CD4-positive, alpha-beta T cell (primary cell): ENCODE measurements at regions not wholly inside any gene's neighbourhood (a gene's known extent, or its start where the extent isn't known, plus 50 kb on each side); places are given as distances from the start of the nearest gene placed in this dataset.

Source experiments
- ATAC-seq: fragments of 200-7000 bp; cut with Tn5 transposase; one replicate; pipeline ENCODE4 v1.10.0; 2022; ENCODE audit warnings: mild to moderate bottlenecking; ENCODE audit not compliant: poor library complexity
- CTCF ChIA-PET: fragments of 350-600 bp; sonication (Branson Sonifier 250); formaldehyde crosslinking; loops from one replicate; lab custom pipeline; 2021; ENCODE audit warnings: antibody characterized with exemption, inconsistent platforms; lab: Charles Lee
- POLR2A ChIA-PET: fragments of 350-600 bp; sonication (Branson Sonifier 250); formaldehyde crosslinking; loops from one replicate; lab custom pipeline; 2021; ENCODE audit warnings: antibody characterized with exemption, inconsistent platforms; lab: Charles Lee
- DNase-seq, 14 experiments: peaks; one replicate each; pipeline ENCODE4 v3.0.0-alpha.2; 2013 to 2020; ENCODE audit warnings: mixed read lengths in 2 of 14
- H3K27ac ChIP-seq, 2 donors: one replicate each; pipeline versions ENCODE4 v1.5.1 to v1.7.0; 2013; ENCODE audit warnings: low read length in 2 of 2, low read depth in 1 of 2, mild to moderate bottlenecking in 1 of 2
- H3K27me3 ChIP-seq, 2 experiments: 1 replicate in 1 of 2; 2 replicates in 1 of 2; pipeline versions ENCODE4 v1.6.1 to v1.7.0; 2013; ENCODE audit warnings: low read length in 2 of 2, control low read depth in 1 of 2, mild to moderate bottlenecking in 1 of 2, moderate library complexity in 1 of 2; ENCODE audit not compliant: insufficient read depth in 2 of 2, control insufficient read depth in 1 of 2
- H3K36me3 ChIP-seq: one replicate; pipeline ENCODE4 v1.6.1; 2013; ENCODE audit warnings: low read length, control low read depth; ENCODE audit not compliant: insufficient read depth
- H3K4me1 ChIP-seq: one replicate; pipeline ENCODE4 v1.6.1; 2013; ENCODE audit warnings: low read length, control low read depth; ENCODE audit not compliant: insufficient read depth
- H3K4me3 ChIP-seq: one replicate; pipeline ENCODE4 v1.5.1; 2013; ENCODE audit warnings: mild to moderate bottlenecking, low read length, moderate library complexity
- H3K9me3 ChIP-seq, 2 experiments: 1 replicate in 1 of 2; 2 replicates in 1 of 2; pipeline versions ENCODE4 v1.6.1 to v1.7.0; 2013; ENCODE audit warnings: low read length in 2 of 2, mild to moderate bottlenecking in 2 of 2, control low read depth in 1 of 2, moderate library complexity in 1 of 2; ENCODE audit not compliant: control insufficient read depth in 1 of 2, insufficient read depth in 1 of 2
- H3K27ac Mint-ChIP-seq: one replicate; pipeline ENCODE4 v1.8.0; 2020; ENCODE audit warnings: mixed read lengths
- H3K27me3 Mint-ChIP-seq: one replicate; pipeline ENCODE4 v1.8.0; 2021; ENCODE audit warnings: mixed read lengths
- H3K36me3 Mint-ChIP-seq: one replicate; pipeline ENCODE4 v1.8.0; 2021; ENCODE audit warnings: low read depth, mixed read lengths
- H3K4me1 Mint-ChIP-seq: one replicate; pipeline ENCODE4 v1.8.0; 2021; ENCODE audit warnings: low read depth, mixed read lengths
- H3K4me3 Mint-ChIP-seq: one replicate; pipeline ENCODE4 v1.8.0; 2020; ENCODE audit warnings: mild to moderate bottlenecking, mixed read lengths
- H3K9me3 Mint-ChIP-seq: one replicate; pipeline ENCODE4 v1.8.0; 2020; ENCODE audit warnings: mixed read lengths
- intact Hi-C, 2 experiments: fragments of 100-400 bp; cut with DNase I in 1 of 2; cut with micrococcal nuclease in 1 of 2; formaldehyde crosslinking; loops; one replicate each; pipeline versions ENCODE4 v1.15.1 to v1.9.0; 2023 to 2025; cut with DNase I, micrococcal nuclease
- TF ChIP-seq, protein P1 (sequence below): fragments of 200-600 bp; IDR thresholded peaks from one replicate; pipeline ENCODE4 v1.8.0; 2022; ENCODE audit warnings: antibody characterized with exemption, mild to moderate bottlenecking

DNA sequence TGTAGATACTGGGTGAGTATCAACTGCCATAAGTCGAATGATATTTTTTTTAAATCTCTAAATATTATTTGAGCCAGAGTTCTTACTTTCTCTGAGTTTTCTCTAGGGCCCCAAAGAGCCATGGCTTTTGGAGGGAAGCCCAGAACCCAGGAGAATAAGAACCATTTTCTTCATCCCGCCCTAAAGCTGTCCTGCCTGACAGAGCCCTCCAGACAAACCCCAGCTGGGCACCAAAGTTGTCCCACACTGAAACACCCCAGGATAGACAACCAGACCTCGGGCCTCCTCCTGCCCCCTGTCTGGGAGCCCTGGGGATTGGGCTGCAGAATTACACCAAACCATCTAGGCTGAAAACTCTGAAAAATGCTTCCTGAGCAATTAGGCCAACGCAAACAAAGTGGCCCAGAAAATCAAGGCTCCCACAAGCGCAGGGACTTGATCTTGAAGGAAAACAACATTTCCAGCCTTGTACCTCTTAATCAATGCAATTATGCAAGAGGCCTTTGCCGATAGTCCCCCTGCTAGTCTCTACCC lies 113.1 kb downstream of the RRAGC start:
- H3K36me3 Mint-ChIP-seq = no peaks in the 10 kb centered on the region

GRCh38 chr1:38745476-38746401 lies 113.8 kb downstream of the RRAGC start:
- TF ChIP-seq, protein P1, sequence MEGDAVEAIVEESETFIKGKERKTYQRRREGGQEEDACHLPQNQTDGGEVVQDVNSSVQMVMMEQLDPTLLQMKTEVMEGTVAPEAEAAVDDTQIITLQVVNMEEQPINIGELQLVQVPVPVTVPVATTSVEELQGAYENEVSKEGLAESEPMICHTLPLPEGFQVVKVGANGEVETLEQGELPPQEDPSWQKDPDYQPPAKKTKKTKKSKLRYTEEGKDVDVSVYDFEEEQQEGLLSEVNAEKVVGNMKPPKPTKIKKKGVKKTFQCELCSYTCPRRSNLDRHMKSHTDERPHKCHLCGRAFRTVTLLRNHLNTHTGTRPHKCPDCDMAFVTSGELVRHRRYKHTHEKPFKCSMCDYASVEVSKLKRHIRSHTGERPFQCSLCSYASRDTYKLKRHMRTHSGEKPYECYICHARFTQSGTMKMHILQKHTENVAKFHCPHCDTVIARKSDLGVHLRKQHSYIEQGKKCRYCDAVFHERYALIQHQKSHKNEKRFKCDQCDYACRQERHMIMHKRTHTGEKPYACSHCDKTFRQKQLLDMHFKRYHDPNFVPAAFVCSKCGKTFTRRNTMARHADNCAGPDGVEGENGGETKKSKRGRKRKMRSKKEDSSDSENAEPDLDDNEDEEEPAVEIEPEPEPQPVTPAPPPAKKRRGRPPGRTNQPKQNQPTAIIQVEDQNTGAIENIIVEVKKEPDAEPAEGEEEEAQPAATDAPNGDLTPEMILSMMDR = no peak
- no peak overlapping the region for H3K27ac Mint-ChIP-seq
- H3K36me3 Mint-ChIP-seq = no peaks in the 10 kb centered on the region
- Histone ChIP-seq H3K4me3 (no peak overlapping the region), H3K27me3 (peaks cover 0 to 9% of the 10 kb centered on the region in 2 experiments), H3K9me3 (no peaks in the 10 kb centered on the region), H3K36me3 (no peaks in the 10 kb centered on the region), H3K27ac (no peak overlapping the region), H3K4me1 (no peaks in the 10 kb centered on the region)
- no peaks in the 10 kb centered on the region for H3K9me3 Mint-ChIP-seq
- intact Hi-C loops = loop anchor here in 1 of 2 experiments (1.0 kb wide), 1 partner anchor 11 kb away; no protein-coding TSS in a partner anchor
- H3K4me3 Mint-ChIP-seq = no peak overlapping the region
- H3K27me3 Mint-ChIP-seq = peaks cover 20% of the 10 kb centered on the region
- DNase-seq = no peak
- no peak for ATAC-seq
- CTCF ChIA-PET = no interaction called here
- POLR2A ChIA-PET = no interaction called here
- H3K4me1 Mint-ChIP-seq = no peaks in the 10 kb centered on the region

More for the DNA sequence above, 113.1 kb downstream of the RRAGC start:
- TF ChIP-seq, protein P1 = no peak
- CTCF ChIA-PET = no interaction called here
- ATAC-seq (no peak), DNase-seq (no peak)
- Mint-ChIP-seq H3K9me3 (no peaks in the 10 kb centered on the region), H3K4me1 (no peaks in the 10 kb centered on the region), H3K27me3 (peaks cover 21% of the 10 kb centered on the region), H3K27ac (no peak overlapping the region), H3K4me3 (no peak overlapping the region)
- Histone ChIP-seq H3K27me3 (peaks cover 0 to 12% of the 10 kb centered on the region in 2 experiments), H3K4me3 (no peak overlapping the region), H3K4me1 (no peaks in the 10 kb centered on the region), H3K9me3 (no peaks in the 10 kb centered on the region), H3K36me3 (no peaks in the 10 kb centered on the region), H3K27ac (no peak overlapping the region)
- intact Hi-C loops = loop anchor here in 1 of 2 experiments (1.0 kb wide), 1 partner anchor 12 kb away; no protein-coding TSS in a partner anchor
- POLR2A ChIA-PET = no interaction called here

GRCh38 chr1:38744452-38745350 lies 114.9 kb downstream of the RRAGC start:
- H3K4me3 ChIP-seq = no peak overlapping the region
- TF ChIP-seq, protein P1 = no peak
- H3K27ac Mint-ChIP-seq = no peak overlapping the region
- no peaks in the 10 kb centered on the region for H3K4me1 ChIP-seq
- no peaks in the 10 kb centered on the region for H3K36me3 ChIP-seq
- POLR2A ChIA-PET = no interaction called here
- CTCF ChIA-PET = no interaction called here
- no peaks in the 10 kb centered on the region for H3K9me3 Mint-ChIP-seq
- peaks cover 9% of the 10 kb centered on the region for H3K27me3 Mint-ChIP-seq
- no peaks in the 10 kb centered on the region for H3K4me1 Mint-ChIP-seq
- peaks cover 0 to 5% of the 10 kb centered on the region in 2 experiments for H3K27me3 ChIP-seq
- ATAC-seq (no peak), DNase-seq (no peak)
- no peaks in the 10 kb centered on the region for H3K9me3 ChIP-seq
- H3K27ac ChIP-seq = no peak overlapping the region
- intact Hi-C loops = no loop called here
- no peaks in the 10 kb centered on the region for H3K36me3 Mint-ChIP-seq
- H3K4me3 Mint-ChIP-seq = no peak overlapping the region
